A673 (cell line): ENCODE measurements at regions not wholly inside any gene's neighbourhood (a gene's known extent, or its start where the extent isn't known, plus 50 kb on each side); places are given as distances from the start of the nearest gene placed in this dataset.

Experiments used
- BruUV-seq: library from RNA; stranded (reverse); fragments of 400-500 nt; replicated peaks from 2 replicates; lab custom pipeline; 2021; lab: Mats Ljungman, UMichigan
- CTCF ChIA-PET: fragments of 300-600 bp; sonication (Branson Sonifier 250); formaldehyde crosslinking; loops from one replicate; lab custom pipeline; 2022; ENCODE audit warnings: antibody characterized with exemption; lab: Charles Lee
- POLR2A ChIA-PET: fragments of 300-600 bp; sonication (Branson Sonifier 250); formaldehyde crosslinking; loops from one replicate; lab custom pipeline; 2022; ENCODE audit warnings: antibody characterized with exemption; ENCODE audit not compliant: low non-redundant PET; lab: Charles Lee
- DNase-seq: peaks from one replicate; pipeline ENCODE4 v3.0.0-alpha.2; 2015; ENCODE audit warnings: low spot score
- H3K27ac ChIP-seq: fragments of 200-600 bp; sonication (generic); 2 replicates; pipeline ENCODE4 v1.5.1; 2016; ENCODE audit warnings: mixed run types, low read depth, mild to moderate bottlenecking, mixed read lengths, antibody characterized with exemption, low read length; ENCODE audit not compliant: poor library complexity, severe bottlenecking
- H3K27me3 ChIP-seq: fragments of 200-600 bp; sonication (generic); replicated peaks from 2 replicates; pipeline ENCODE4 v1.6.1; 2017; ENCODE audit warnings: mixed run types, low read depth, mild to moderate bottlenecking, mixed read lengths, antibody characterized with exemption, low read length; ENCODE audit not compliant: insufficient read depth, poor library complexity
- H3K36me3 ChIP-seq: fragments of 200-600 bp; sonication (generic); 2 replicates; pipeline ENCODE4 v1.6.1; 2016; ENCODE audit warnings: mixed run types, mild to moderate bottlenecking, mixed read lengths, antibody characterized with exemption, low read length; ENCODE audit not compliant: insufficient read depth, poor library complexity, severe bottlenecking
- H3K4me1 ChIP-seq: fragments of 200-600 bp; sonication (generic); 2 replicates; pipeline ENCODE4 v1.6.1; 2017; ENCODE audit warnings: mixed run types, mild to moderate bottlenecking, mixed read lengths, antibody characterized with exemption, low read length; ENCODE audit not compliant: insufficient read depth, poor library complexity, severe bottlenecking
- H3K4me3 ChIP-seq: fragments of 200-600 bp; sonication (generic); 2 replicates; pipeline ENCODE4 v1.5.1; 2016; ENCODE audit warnings: low read depth, mixed run types, mild to moderate bottlenecking, mixed read lengths, low read length; ENCODE audit not compliant: poor library complexity, severe bottlenecking
- H3K9me3 ChIP-seq: fragments of 200-600 bp; sonication (generic); 2 replicates; pipeline ENCODE4 v1.6.1; 2016; ENCODE audit warnings: mixed run types, low read depth, mild to moderate bottlenecking, mixed read lengths, antibody characterized with exemption, low read length; ENCODE audit not compliant: poor library complexity, severe bottlenecking
- EZH2 ChIP-seq: fragments of 200-600 bp; sonication (generic); IDR thresholded peaks from 2 replicates; pipeline ENCODE4 v1.6.1; 2017; ENCODE audit warnings: borderline replicate concordance, low read depth, mild to moderate bottlenecking, mixed read lengths, antibody characterized with exemption, low read length; ENCODE audit not compliant: poor library complexity, severe bottlenecking
- intact Hi-C: fragments of 100-400 bp; cut with micrococcal nuclease; formaldehyde crosslinking; loops from one replicate; pipeline ENCODE4 v1.10.0; 2022; ENCODE audit not compliant: unreplicated experiment
- TF ChIP-seq, protein P1 (sequence below): fragments of 300-800, 200-600 bp; sonication (generic); conservative IDR thresholded peaks from 2 replicates; pipeline ENCODE4 v1.5.1; 2017; ENCODE audit warnings: low read depth, mild to moderate bottlenecking, antibody characterized with exemption, low read length, moderate library complexity, mixed read lengths

DNA sequence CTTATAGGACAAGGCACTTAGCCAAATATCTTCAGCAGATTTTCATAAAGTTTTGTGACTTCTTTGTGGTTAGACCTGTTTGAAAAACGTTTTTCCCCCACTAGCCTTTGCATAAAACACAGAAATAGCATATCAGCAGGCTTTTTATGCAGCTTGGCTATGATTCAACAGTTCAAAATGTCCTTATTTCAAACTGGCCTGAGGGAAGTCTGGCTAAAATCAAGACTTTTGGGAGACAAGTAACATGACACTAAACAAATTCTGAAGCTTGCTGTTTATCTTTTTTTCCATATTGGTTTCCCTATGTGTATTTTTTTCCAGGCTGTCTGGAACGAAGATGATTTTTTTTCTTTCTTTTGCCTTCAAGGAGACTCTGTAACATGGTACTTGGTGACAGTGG, 95.1 kb upstream of the L3MBTL4 start:
- no peak for DNase-seq
- no TSS peak for BruUV-seq
- H3K9me3 ChIP-seq, result peaks cover 34% of the 10 kb centered on the region
- no peak overlapping the region for H3K27ac ChIP-seq
- CTCF ChIA-PET, result no interaction called here
- H3K4me1 ChIP-seq, result no peaks in the 10 kb centered on the region
- no peaks in the 10 kb centered on the region for H3K36me3 ChIP-seq
- TF ChIP-seq, protein P1, sequence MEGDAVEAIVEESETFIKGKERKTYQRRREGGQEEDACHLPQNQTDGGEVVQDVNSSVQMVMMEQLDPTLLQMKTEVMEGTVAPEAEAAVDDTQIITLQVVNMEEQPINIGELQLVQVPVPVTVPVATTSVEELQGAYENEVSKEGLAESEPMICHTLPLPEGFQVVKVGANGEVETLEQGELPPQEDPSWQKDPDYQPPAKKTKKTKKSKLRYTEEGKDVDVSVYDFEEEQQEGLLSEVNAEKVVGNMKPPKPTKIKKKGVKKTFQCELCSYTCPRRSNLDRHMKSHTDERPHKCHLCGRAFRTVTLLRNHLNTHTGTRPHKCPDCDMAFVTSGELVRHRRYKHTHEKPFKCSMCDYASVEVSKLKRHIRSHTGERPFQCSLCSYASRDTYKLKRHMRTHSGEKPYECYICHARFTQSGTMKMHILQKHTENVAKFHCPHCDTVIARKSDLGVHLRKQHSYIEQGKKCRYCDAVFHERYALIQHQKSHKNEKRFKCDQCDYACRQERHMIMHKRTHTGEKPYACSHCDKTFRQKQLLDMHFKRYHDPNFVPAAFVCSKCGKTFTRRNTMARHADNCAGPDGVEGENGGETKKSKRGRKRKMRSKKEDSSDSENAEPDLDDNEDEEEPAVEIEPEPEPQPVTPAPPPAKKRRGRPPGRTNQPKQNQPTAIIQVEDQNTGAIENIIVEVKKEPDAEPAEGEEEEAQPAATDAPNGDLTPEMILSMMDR, result no peak
- no peak for TF ChIP-seq EZH2
- intact Hi-C loops, result no loop called here
- no peak overlapping the region for H3K4me3 ChIP-seq
- H3K27me3 ChIP-seq, result no peaks in the 10 kb centered on the region
- POLR2A ChIA-PET, result no interaction called here

DNA sequence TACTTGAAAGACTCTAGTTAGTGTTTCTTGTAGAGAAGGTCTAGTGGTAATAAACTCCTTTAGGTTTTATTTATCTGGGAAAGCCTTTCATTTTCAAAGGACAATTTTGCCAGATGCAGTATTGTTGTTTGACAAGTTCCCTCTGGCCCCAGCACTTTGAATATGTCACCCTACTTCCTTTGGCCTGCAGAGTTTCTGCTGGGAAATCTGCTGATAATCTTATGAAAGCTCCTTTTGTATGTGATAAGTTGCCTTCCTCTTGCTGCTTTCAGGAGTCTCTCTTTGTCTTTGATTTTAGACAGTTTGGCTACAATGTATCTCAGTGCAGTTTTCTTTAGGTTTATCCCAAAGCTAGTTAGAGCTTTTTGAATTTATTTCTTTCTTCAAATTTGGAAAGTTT, 106.2 kb upstream of the L3MBTL4 start:
- no TSS peak for BruUV-seq
- H3K9me3 ChIP-seq, result peaks cover 27% of the 10 kb centered on the region
- H3K36me3 ChIP-seq, result no peaks in the 10 kb centered on the region
- no peak for DNase-seq
- no peak overlapping the region for H3K27ac ChIP-seq
- POLR2A ChIA-PET, result no interaction called here
- no peak overlapping the region for H3K4me3 ChIP-seq
- H3K4me1 ChIP-seq, result no peaks in the 10 kb centered on the region
- intact Hi-C loops, result no loop called here
- no peaks in the 10 kb centered on the region for H3K27me3 ChIP-seq
- TF ChIP-seq, protein P1, result no peak
- TF ChIP-seq EZH2, result no peak
- CTCF ChIA-PET, result no interaction called here

DNA sequence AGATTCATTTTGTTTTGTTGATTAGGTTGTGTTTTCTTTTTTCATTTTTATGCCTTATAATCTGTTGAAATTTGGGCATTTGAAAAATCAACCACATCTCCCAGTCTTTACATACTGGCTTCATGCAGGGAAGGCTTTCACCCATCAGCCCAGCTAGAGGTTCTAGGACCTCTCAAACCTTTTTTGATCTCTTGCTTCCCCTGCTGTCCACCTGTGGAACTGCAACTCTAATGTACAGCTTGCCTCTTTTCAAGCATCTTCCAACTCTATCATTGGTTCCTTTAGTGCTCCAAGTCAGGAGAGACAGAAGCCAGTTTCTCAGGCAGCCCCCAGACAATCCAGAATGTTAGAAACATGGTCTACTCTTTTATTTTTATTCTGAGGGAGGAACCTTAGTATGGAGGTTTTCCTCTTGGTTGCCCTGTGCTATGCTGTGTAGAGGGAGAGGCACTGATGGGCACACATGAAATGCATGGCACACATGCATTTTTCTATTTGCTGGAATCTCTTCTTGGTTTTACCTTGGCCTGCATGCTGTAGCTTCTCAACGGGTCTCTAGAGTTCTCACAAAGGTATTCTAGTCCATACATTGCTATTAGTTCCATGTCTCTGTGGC, 107.2 kb upstream of the L3MBTL4 start:
- no TSS peak for BruUV-seq
- POLR2A ChIA-PET, result no interaction called here
- CTCF ChIA-PET, result no interaction called here
- Histone ChIP-seq H3K4me3 (no peak overlapping the region), H3K36me3 (no peaks in the 10 kb centered on the region), H3K9me3 (peaks cover 23% of the 10 kb centered on the region), H3K27me3 (no peaks in the 10 kb centered on the region), H3K4me1 (no peaks in the 10 kb centered on the region), H3K27ac (no peak overlapping the region)
- DNase-seq, result peak; percentile 1
- TF ChIP-seq EZH2, result no peak
- TF ChIP-seq, protein P1, result peak; percentile 40; the same call in 1 of the 2 replicates
- intact Hi-C loops, result no loop called here
